ENCODE measurements at regions not wholly inside any gene's neighbourhood (a gene's known extent, or its start where the extent isn't known, plus 50 kb on each side); places are given as distances from the start of the nearest gene placed in this dataset.

DNA sequence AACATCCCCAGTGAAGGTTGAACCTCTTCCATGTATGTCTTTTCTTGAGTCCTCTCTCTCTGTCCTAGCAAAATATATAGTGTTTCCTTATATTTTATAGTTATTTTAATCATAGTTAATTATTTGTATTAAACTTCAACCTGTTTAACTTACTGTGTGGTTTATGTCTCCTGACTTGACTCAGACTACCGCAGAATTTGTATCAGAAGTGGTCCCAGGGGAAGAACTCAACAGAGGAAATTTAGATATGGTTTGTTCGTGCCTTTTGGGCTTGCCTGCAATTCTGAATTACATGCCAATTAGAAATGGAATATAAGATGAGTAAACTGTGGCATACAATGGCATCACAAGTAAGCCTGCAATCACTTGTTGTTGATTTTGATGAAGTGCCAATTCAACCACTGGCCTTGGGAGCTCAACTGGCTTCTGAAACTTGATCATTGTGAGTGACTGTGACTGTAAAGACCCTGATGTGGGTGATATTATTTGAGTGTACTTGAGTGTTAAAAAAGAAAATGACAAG lies 1459.5 kb upstream of the PCDH20 start:
- H3K36me3 ChIP-seq = no peaks in the 10 kb centered on the region
- H3K9me3 ChIP-seq = no peaks in the 10 kb centered on the region
- intact Hi-C loops (cut with DNase I) = no loop called here
- no peak for DNase-seq
- H3K4me1 ChIP-seq = no peaks in the 10 kb centered on the region
- no peak overlapping the region for H3K4me3 ChIP-seq (replicated peaks in 1 of 3)
- TF ChIP-seq POLR2A (IDR thresholded peaks at IDR 0.05) = no peak
- TF ChIP-seq, protein P1, sequence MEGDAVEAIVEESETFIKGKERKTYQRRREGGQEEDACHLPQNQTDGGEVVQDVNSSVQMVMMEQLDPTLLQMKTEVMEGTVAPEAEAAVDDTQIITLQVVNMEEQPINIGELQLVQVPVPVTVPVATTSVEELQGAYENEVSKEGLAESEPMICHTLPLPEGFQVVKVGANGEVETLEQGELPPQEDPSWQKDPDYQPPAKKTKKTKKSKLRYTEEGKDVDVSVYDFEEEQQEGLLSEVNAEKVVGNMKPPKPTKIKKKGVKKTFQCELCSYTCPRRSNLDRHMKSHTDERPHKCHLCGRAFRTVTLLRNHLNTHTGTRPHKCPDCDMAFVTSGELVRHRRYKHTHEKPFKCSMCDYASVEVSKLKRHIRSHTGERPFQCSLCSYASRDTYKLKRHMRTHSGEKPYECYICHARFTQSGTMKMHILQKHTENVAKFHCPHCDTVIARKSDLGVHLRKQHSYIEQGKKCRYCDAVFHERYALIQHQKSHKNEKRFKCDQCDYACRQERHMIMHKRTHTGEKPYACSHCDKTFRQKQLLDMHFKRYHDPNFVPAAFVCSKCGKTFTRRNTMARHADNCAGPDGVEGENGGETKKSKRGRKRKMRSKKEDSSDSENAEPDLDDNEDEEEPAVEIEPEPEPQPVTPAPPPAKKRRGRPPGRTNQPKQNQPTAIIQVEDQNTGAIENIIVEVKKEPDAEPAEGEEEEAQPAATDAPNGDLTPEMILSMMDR (IDR thresholded peaks at IDR 0.05) = no peak
- H3K27ac ChIP-seq = no peak overlapping the region
- 75 to 79% methylated on average over 2 of the region's 2 CpGs for WGBS, 2 donors
- no peaks in the 10 kb centered on the region for H3K27me3 ChIP-seq

DNA sequence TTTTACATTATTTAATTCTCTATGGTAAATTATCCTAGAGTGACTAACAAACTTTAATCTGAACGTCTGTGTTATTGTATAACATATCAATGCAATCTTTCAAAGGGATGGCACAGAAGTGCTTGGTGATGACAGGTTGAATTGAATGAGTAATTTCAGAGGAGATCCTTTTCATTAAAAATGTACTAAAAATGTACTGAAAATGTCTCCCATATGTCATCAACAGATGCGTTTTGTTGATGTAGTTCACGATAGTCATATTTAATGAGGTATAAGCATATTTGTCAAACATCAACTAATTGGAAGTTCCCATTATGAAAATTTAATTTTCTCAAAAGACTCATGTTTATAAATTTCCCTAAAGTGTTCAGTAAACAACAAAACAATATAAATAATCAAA lies 1434.7 kb upstream of the PCDH20 start:
- intact Hi-C loops (cut with DNase I) = no loop called here
- no peak overlapping the region for H3K4me3 ChIP-seq (replicated peaks in 1 of 3)
- no peak for DNase-seq
- WGBS, 2 donors = 78 to 84% methylated on average over 3 of the region's 3 CpGs
- no peak overlapping the region for H3K27ac ChIP-seq
- H3K4me1 ChIP-seq = no peaks in the 10 kb centered on the region
- H3K27me3 ChIP-seq = no peaks in the 10 kb centered on the region
- H3K36me3 ChIP-seq = no peaks in the 10 kb centered on the region
- no peaks in the 10 kb centered on the region for H3K9me3 ChIP-seq
- TF ChIP-seq, protein P1 (IDR thresholded peaks at IDR 0.05) = no peak
- no peak for TF ChIP-seq POLR2A (IDR thresholded peaks at IDR 0.05)

DNA sequence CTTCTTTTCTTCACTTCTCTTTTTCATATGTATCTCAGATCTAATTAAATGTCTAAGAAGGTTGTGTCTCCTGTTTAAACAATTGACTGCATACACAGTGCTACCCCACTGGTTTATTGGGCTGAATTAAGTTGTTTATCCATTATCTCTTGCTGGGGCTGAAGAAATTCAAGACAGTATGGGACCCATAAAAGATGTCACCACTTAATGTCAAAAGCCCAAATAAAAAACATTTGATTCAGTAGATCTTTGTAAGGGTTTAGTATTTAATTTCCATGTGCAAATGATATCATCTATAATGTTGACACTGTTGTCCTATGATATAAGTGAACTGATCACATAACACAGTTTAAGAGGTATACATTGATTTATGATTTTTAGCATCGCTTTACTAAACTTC lies 1431.9 kb upstream of the PCDH20 start:
- Histone ChIP-seq H3K4me3 (replicated peaks in 1 of 3) (no peak overlapping the region), H3K27me3 (no peaks in the 10 kb centered on the region), H3K9me3 (no peaks in the 10 kb centered on the region), H3K36me3 (no peaks in the 10 kb centered on the region), H3K27ac (no peak overlapping the region), H3K4me1 (no peaks in the 10 kb centered on the region)
- no peak for DNase-seq
- WGBS, 2 donors = 93 to 98% methylated on average over 1 of the region's 1 CpG
- TF ChIP-seq POLR2A (IDR thresholded peaks at IDR 0.05) = no peak
- TF ChIP-seq, protein P1 (IDR thresholded peaks at IDR 0.05) = no peak
- intact Hi-C loops (cut with DNase I) = no loop called here

GRCh38 chr13:62846302-62846701 lies 1430.7 kb upstream of the PCDH20 start:
- TF ChIP-seq, protein P1 (IDR thresholded peaks at IDR 0.05) = no peak
- no peak for TF ChIP-seq POLR2A (IDR thresholded peaks at IDR 0.05)
- DNase-seq = no peak
- H3K4me3 ChIP-seq (replicated peaks in 1 of 3) = no peak overlapping the region
- H3K27ac ChIP-seq = no peak overlapping the region
- H3K27me3 ChIP-seq = no peaks in the 10 kb centered on the region
- no peaks in the 10 kb centered on the region for H3K36me3 ChIP-seq
- H3K9me3 ChIP-seq = no peaks in the 10 kb centered on the region
- 89 to 90% methylated on average over 2 of the region's 2 CpGs for WGBS, 2 donors
- intact Hi-C loops (cut with DNase I) = no loop called here
- H3K4me1 ChIP-seq = no peaks in the 10 kb centered on the region

DNA sequence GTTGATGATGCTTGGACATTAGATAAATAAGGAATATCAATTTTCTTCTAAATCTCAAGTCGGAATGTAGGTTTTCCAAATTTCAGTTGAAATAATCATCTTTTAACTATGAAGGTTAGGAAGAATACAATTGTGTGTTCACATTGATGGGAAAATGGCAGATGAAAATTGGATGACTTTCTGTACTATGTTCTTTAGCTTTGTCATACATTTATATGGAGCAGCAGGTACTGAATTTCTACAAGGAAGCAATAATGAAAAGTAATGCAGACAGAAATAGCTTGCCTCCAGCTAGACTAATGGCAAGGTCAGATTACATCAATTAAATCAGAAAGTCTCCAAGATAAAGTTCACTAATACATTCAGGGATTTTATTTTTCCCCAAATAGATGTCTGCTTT lies 1423.7 kb upstream of the PCDH20 start:
- intact Hi-C loops (cut with DNase I) = no loop called here
- TF ChIP-seq POLR2A (IDR thresholded peaks at IDR 0.05) = no peak
- TF ChIP-seq, protein P1 (IDR thresholded peaks at IDR 0.05) = no peak
- Histone ChIP-seq H3K4me3 (replicated peaks in 1 of 3) (no peak overlapping the region), H3K9me3 (no peaks in the 10 kb centered on the region), H3K27ac (no peak overlapping the region), H3K4me1 (no peaks in the 10 kb centered on the region), H3K27me3 (no peaks in the 10 kb centered on the region), H3K36me3 (no peaks in the 10 kb centered on the region)
- 88 to 91% methylated on average over 1 of the region's 1 CpG for WGBS, 2 donors
- no peak for DNase-seq
